AG09319 (cell line): ENCODE measurements at regions not wholly inside any gene's neighbourhood (a gene's known extent, or its start where the extent isn't known, plus 50 kb on each side); places are given as distances from the start of the nearest gene placed in this dataset.

Source experiments
- DNase-seq: peaks from one replicate; pipeline ENCODE4 v3.0.0-alpha.2; 2010; ENCODE audit warnings: low read depth; ENCODE audit errors: extremely low read depth
- TF ChIP-seq, protein P1 (sequence below): IDR thresholded peaks from 2 replicates; pipeline ENCODE4 v1.5.1; 2011; ENCODE audit warnings: low read depth, mild to moderate bottlenecking, inconsistent platforms, low read length, moderate library complexity

DNA sequence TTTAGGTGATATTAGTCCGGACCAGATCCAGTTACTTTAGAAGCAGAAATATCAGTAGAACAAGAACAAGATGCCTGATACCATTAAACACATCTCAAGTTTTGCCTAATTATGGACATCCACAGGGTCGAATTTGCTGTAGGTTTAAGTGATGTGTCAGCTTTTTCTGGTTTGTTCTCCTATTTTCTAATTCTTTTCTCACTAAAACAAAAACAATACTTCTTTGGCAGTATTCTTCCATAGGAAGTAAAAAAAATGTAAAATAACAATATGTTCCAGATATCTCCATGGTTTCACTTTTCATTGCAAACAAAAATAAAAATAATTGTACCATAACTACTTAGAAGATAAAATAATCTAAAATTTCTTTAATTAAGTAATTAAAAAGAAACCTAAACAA, 265.7 kb downstream of the SHOX2 start:
- TF ChIP-seq, protein P1, sequence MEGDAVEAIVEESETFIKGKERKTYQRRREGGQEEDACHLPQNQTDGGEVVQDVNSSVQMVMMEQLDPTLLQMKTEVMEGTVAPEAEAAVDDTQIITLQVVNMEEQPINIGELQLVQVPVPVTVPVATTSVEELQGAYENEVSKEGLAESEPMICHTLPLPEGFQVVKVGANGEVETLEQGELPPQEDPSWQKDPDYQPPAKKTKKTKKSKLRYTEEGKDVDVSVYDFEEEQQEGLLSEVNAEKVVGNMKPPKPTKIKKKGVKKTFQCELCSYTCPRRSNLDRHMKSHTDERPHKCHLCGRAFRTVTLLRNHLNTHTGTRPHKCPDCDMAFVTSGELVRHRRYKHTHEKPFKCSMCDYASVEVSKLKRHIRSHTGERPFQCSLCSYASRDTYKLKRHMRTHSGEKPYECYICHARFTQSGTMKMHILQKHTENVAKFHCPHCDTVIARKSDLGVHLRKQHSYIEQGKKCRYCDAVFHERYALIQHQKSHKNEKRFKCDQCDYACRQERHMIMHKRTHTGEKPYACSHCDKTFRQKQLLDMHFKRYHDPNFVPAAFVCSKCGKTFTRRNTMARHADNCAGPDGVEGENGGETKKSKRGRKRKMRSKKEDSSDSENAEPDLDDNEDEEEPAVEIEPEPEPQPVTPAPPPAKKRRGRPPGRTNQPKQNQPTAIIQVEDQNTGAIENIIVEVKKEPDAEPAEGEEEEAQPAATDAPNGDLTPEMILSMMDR: no peak

GRCh38 chr3:157838457-157838856, 267.8 kb downstream of the SHOX2 start:
- TF ChIP-seq, protein P1: no peak
- DNase-seq: no peak

More for the DNA sequence above, 265.7 kb downstream of the SHOX2 start:
- no peak for DNase-seq

- DNase-seq: no peak
- TF ChIP-seq, protein P1: no peak
These were observed 268.9 kb downstream of the SHOX2 start for GRCh38 chr3:157837336-157837735.

- TF ChIP-seq, protein P1: no peak
- no peak for DNase-seq
These were observed 270.2 kb downstream of the SHOX2 start for GRCh38 chr3:157836022-157836421.

DNA sequence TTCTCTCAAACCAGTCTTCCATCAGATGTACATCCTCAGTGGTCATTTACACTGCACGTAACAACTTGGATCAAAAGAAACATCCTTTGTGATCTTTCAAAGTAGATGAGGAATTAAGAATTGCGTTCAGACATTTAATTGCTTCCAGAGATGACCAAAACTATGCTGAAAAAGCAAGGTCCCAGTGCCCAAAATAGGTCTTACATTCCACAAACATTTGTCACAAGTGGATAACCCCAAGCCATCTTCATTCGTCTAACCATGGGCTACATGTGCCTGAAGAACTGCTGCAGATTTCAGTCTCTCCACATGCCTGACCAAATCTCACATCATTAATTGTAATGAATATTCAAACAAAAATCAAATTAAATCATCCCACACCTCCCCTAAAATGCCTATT, 273.6 kb downstream of the SHOX2 start:
- no peak for DNase-seq
- TF ChIP-seq, protein P1: no peak

- no peak for DNase-seq
- TF ChIP-seq, protein P1: no peak
These were observed 275.5 kb downstream of the SHOX2 start for GRCh38 chr3:157830556-157831236.

- TF ChIP-seq, protein P1: no peak
- DNase-seq: no peak
These were observed 276.4 kb downstream of the SHOX2 start for GRCh38 chr3:157829786-157830185.
